Caco-2 (cell line): ENCODE measurements at regions not wholly inside any gene's neighbourhood (a gene's known extent, or its start where the extent isn't known, plus 50 kb on each side); places are given as distances from the start of the nearest gene placed in this dataset.

Experiments used
- BruUV-seq: library from RNA; stranded (reverse); fragments of 400-500 nt; replicated peaks from 2 replicates; lab custom pipeline; 2021; lab: Mats Ljungman, UMichigan
- CTCF ChIA-PET: fragments of 300-600 bp; sonication (Branson Sonifier 250); formaldehyde crosslinking; loops from one replicate; lab custom pipeline; 2022; ENCODE audit warnings: antibody characterized with exemption; lab: Charles Lee
- POLR2A ChIA-PET: fragments of 300-600 bp; sonication (Branson Sonifier 250); formaldehyde crosslinking; loops from one replicate; lab custom pipeline; 2022; ENCODE audit warnings: antibody characterized with exemption; lab: Charles Lee
- DNase-seq, 2 experiments: peaks; one replicate each; pipeline versions ENCODE4 v3.0.0 to v3.0.0-alpha.2; 2020 to 2022
- H3K27me3 ChIP-seq: replicated peaks from 2 replicates; pipeline ENCODE4 v1.6.0; 2011; ENCODE audit warnings: low read length; ENCODE audit not compliant: control insufficient read depth, insufficient read depth
- H3K36me3 ChIP-seq: 2 replicates; pipeline ENCODE4 v1.5.1; 2011; ENCODE audit warnings: low read length; ENCODE audit not compliant: control insufficient read depth, insufficient read depth
- H3K4me1 ChIP-seq: fragments of 250-450 bp; sonication (Bioruptor Pico); 2 replicates; pipeline ENCODE4 v1.5.1; 2020; ENCODE audit warnings: mild to moderate bottlenecking
- H3K4me3 ChIP-seq: 2 replicates; pipeline ENCODE4 v1.5.1; 2011; ENCODE audit warnings: low read depth, mild to moderate bottlenecking, control low read depth, low read length
- H3K9me3 ChIP-seq: fragments of 250-450 bp; sonication (Bioruptor Pico); 2 replicates; pipeline ENCODE4 v1.5.1; 2020; ENCODE audit warnings: mild to moderate bottlenecking, moderate library complexity
- H3K27ac Mint-ChIP-seq: one replicate; pipeline ENCODE4 v1.8.0; 2022; ENCODE audit warnings: mixed read lengths; ENCODE audit not compliant: unreplicated experiment
- H3K27me3 Mint-ChIP-seq: one replicate; pipeline ENCODE4 v1.8.0; 2022; ENCODE audit warnings: mixed read lengths; ENCODE audit not compliant: insufficient read depth, unreplicated experiment
- H3K36me3 Mint-ChIP-seq: one replicate; pipeline ENCODE4 v1.8.0; 2022; ENCODE audit warnings: mild to moderate bottlenecking, mixed read lengths; ENCODE audit not compliant: insufficient read depth, unreplicated experiment
- H3K4me1 Mint-ChIP-seq: one replicate; pipeline ENCODE4 v1.8.0; 2022; ENCODE audit warnings: low read depth, mixed read lengths; ENCODE audit not compliant: unreplicated experiment
- H3K4me3 Mint-ChIP-seq: one replicate; pipeline ENCODE4 v1.8.0; 2022; ENCODE audit warnings: mild to moderate bottlenecking, moderate library complexity, mixed read lengths; ENCODE audit not compliant: unreplicated experiment
- H3K9me3 Mint-ChIP-seq: one replicate; pipeline ENCODE4 v1.8.0; 2022; ENCODE audit warnings: mixed read lengths; ENCODE audit not compliant: unreplicated experiment
- CTCF ChIP-seq, 2 experiments: fragments of 200-600 bp in 1 of 2; IDR thresholded peaks; 1 replicate in 1 of 2; 2 replicates in 1 of 2; pipeline versions ENCODE4 v1.5.1 to v1.8.0; 2011 to 2022; ENCODE audit warnings: antibody characterized with exemption in 1 of 2, control low read depth in 1 of 2, inconsistent platforms in 1 of 2, low read depth in 1 of 2, low read length in 1 of 2, mild to moderate bottlenecking in 1 of 2, moderate library complexity in 1 of 2; ENCODE audit not compliant: insufficient read depth in 1 of 2, severe bottlenecking in 1 of 2, unreplicated experiment in 1 of 2
- intact Hi-C: fragments of 100-400 bp; cut with micrococcal nuclease; formaldehyde crosslinking; loops from one replicate; pipeline ENCODE4 v1.10.0; 2022; ENCODE audit not compliant: unreplicated experiment

DNA sequence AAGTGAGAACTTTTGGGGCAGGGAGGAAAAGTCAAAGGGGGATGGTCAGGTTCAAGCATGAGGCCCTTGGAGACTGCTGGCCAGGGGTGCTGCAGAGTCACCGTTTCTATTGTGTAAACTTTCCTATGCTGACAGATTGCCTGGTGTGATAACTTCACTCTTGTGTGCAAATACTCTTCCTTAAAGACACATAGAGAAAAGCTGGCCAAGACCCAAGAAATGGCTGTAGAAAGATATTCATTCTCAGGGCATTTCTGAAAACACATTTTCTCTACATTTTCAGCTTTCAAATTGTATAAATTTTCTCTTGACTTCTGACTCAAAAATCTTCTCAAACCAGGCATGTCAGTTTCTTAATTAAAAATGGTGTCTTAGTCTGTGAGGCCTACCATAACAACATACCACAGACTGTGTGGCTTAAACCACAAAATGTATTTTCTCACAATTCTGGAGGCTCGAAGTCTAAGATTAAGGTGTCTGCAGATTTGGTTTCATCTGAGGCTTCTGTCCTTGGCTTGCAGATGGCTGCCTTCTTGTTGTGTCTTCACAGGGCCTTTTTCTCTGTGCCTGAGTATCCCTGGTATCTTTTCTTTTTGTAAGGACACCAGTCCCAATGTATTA, 304.5 kb downstream of the KCNRG start:
- intact Hi-C loops, result loop anchor here (1.0 to 2.0 kb wide), 2 partner anchors 16 to 75 kb away; no protein-coding TSS in a partner anchor
- Mint-ChIP-seq H3K27ac (peak overlapping the region; percentile 91), H3K4me1 (peaks cover 25% of the 10 kb centered on the region), H3K9me3 (peaks cover 18% of the 10 kb centered on the region), H3K4me3 (peak overlapping the region; percentile 22), H3K36me3 (no peaks in the 10 kb centered on the region), H3K27me3 (no peaks in the 10 kb centered on the region)
- DNase-seq, result no peak
- Histone ChIP-seq H3K4me1 (peaks cover 25% of the 10 kb centered on the region), H3K36me3 (no peaks in the 10 kb centered on the region; the same call in 1 of the 2 replicates), H3K27me3 (no peaks in the 10 kb centered on the region), H3K9me3 (no peaks in the 10 kb centered on the region), H3K4me3 (no peak overlapping the region)
- ChIA-PET POLR2A (no interaction called here), CTCF (no interaction called here)
- no peak for TF ChIP-seq CTCF (IDR thresholded peaks at IDR 0.05; ENCODE audit: insufficient read depth in 1 of 2, low read depth in 1 of 2, low read length in 1 of 2, severe bottlenecking in 1 of 2, unreplicated experiment in 1 of 2)
- no TSS peak for BruUV-seq

GRCh38 chr13:50320271-50320862, 305.1 kb downstream of the KCNRG start:
- no peak for TF ChIP-seq CTCF (IDR thresholded peaks at IDR 0.05; ENCODE audit: insufficient read depth in 1 of 2, low read depth in 1 of 2, low read length in 1 of 2, severe bottlenecking in 1 of 2, unreplicated experiment in 1 of 2)
- no peak overlapping the region for H3K4me3 ChIP-seq
- intact Hi-C loops, result loop anchor here (1.0 to 2.0 kb wide), 2 partner anchors 15 to 76 kb away; no protein-coding TSS in a partner anchor

DNA sequence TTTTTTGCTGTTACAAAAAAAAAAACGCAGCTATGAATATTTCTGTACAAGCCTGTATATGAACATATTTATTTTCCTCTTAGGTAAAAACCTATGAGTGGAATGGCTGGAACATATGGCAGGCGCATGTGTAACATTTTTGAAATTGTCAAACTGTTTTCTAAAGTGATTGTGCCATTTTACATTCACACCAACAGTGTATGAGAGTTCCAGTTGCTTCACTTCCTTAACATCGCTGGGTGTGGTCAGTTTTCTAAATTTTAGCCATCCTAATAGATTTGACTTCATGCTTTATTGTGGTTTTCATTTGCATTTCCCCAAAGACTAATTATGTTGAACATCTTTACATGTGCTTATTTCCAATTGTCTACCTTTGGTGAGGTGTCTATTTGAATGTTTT, 306.8 kb downstream of the KCNRG start:
- ChIA-PET POLR2A (no interaction called here), CTCF (no interaction called here)
- no peak for TF ChIP-seq CTCF (IDR thresholded peaks at IDR 0.05; ENCODE audit: insufficient read depth in 1 of 2, low read depth in 1 of 2, low read length in 1 of 2, severe bottlenecking in 1 of 2, unreplicated experiment in 1 of 2)
- Mint-ChIP-seq H3K4me3 (no peak overlapping the region), H3K36me3 (peaks cover 5% of the 10 kb centered on the region), H3K27ac (no peak overlapping the region), H3K27me3 (no peaks in the 10 kb centered on the region), H3K4me1 (peaks cover 48% of the 10 kb centered on the region), H3K9me3 (peaks cover 29% of the 10 kb centered on the region)
- intact Hi-C loops, result no loop called here
- Histone ChIP-seq H3K27me3 (no peaks in the 10 kb centered on the region), H3K4me1 (peaks cover 36% of the 10 kb centered on the region), H3K4me3 (no peak overlapping the region), H3K36me3 (no peaks in the 10 kb centered on the region; the same call in 1 of the 2 replicates), H3K9me3 (no peaks in the 10 kb centered on the region)
- no peak for DNase-seq
- no TSS peak for BruUV-seq

More at GRCh38 chr13:50320271-50320862, 305.1 kb downstream of the KCNRG start:
- Mint-ChIP-seq H3K4me1 (peaks cover 31% of the 10 kb centered on the region), H3K4me3 (peak overlapping the region; percentile 22), H3K27me3 (no peaks in the 10 kb centered on the region), H3K36me3 (peaks cover under 1% of the 10 kb centered on the region), H3K27ac (peak overlapping the region; percentile 91), H3K9me3 (peaks cover 24% of the 10 kb centered on the region)
- BruUV-seq, result no TSS peak
- peak in 1 of 2 experiments; percentile 40 for DNase-seq
- Histone ChIP-seq H3K9me3 (no peaks in the 10 kb centered on the region), H3K4me1 (peaks cover 25% of the 10 kb centered on the region), H3K36me3 (no peaks in the 10 kb centered on the region; the same call in 1 of the 2 replicates), H3K27me3 (no peaks in the 10 kb centered on the region)
- ChIA-PET POLR2A (no interaction called here), CTCF (no interaction called here)
